Astrocyte (in vitro differentiated cells and primary cell): ENCODE measurements at regions not wholly inside any gene's neighbourhood (a gene's known extent, or its start where the extent isn't known, plus 50 kb on each side); places are given as distances from the start of the nearest gene placed in this dataset.

ENCODE experiments used
- DNase-seq: peaks from one replicate; pipeline ENCODE4 v3.0.0-alpha.2; 2010; ENCODE audit warnings: low read depth
- FAIRE-seq: peaks from 2 replicates; lab custom pipeline; 2011; peaks lifted over from hg19 to GRCh38; lab: Jason Lieb, UNC
- H2AFZ ChIP-seq: 2 replicates; pipeline ENCODE4 v1.6.0; 2012; ENCODE audit warnings: low read depth, low read length, inconsistent platforms
- H3K27ac ChIP-seq: 2 replicates; pipeline ENCODE4 v1.5.1; 2011; ENCODE audit warnings: low read depth, low read length, inconsistent platforms
- H3K27me3 ChIP-seq: 2 replicates; pipeline ENCODE4 v1.6.0; 2011; ENCODE audit warnings: low read length, inconsistent platforms; ENCODE audit not compliant: insufficient read depth
- H3K36me3 ChIP-seq: 2 replicates; pipeline ENCODE4 v1.5.1; 2011; ENCODE audit warnings: low read length, inconsistent platforms; ENCODE audit not compliant: insufficient read depth
- H3K4me1 ChIP-seq: 2 replicates; pipeline ENCODE4 v1.5.1; 2011; ENCODE audit warnings: low read length, inconsistent platforms; ENCODE audit not compliant: insufficient read depth
- H3K4me2 ChIP-seq: 2 replicates; pipeline ENCODE4 v1.6.0; 2012; ENCODE audit warnings: low read length, inconsistent platforms
- H3K4me3 ChIP-seq: 2 replicates; pipeline ENCODE4 v1.5.1; 2011; ENCODE audit warnings: low read depth, mild to moderate bottlenecking, low read length, inconsistent platforms; ENCODE audit not compliant: insufficient read depth
- H3K79me2 ChIP-seq: 2 replicates; pipeline ENCODE4 v1.6.0; 2012; ENCODE audit warnings: mild to moderate bottlenecking, low read length, inconsistent platforms; ENCODE audit not compliant: insufficient read depth
- H3K9ac ChIP-seq: 2 replicates; pipeline ENCODE4 v1.6.0; 2012; ENCODE audit warnings: mild to moderate bottlenecking, low read length, inconsistent platforms
- H3K9me3 ChIP-seq: 2 replicates; pipeline ENCODE4 v1.5.1; 2012; ENCODE audit warnings: low read depth, mild to moderate bottlenecking, low read length, inconsistent platforms; ENCODE audit not compliant: insufficient read depth
- H4K20me1 ChIP-seq: 2 replicates; pipeline ENCODE4 v1.6.0; 2012; ENCODE audit warnings: low read length, inconsistent platforms; ENCODE audit not compliant: insufficient read depth
- H3K27ac Mint-ChIP-seq: one replicate; pipeline ENCODE4 v1.8.0; 2021; ENCODE audit warnings: mild to moderate bottlenecking, mixed read lengths; ENCODE audit not compliant: unreplicated experiment
- H3K27me3 Mint-ChIP-seq: one replicate; pipeline ENCODE4 v1.8.0; 2021; ENCODE audit warnings: low read depth, mixed read lengths; ENCODE audit not compliant: unreplicated experiment
- H3K36me3 Mint-ChIP-seq: one replicate; pipeline ENCODE4 v1.8.0; 2021; ENCODE audit warnings: low read depth, mixed read lengths; ENCODE audit not compliant: unreplicated experiment
- H3K4me1 Mint-ChIP-seq: one replicate; pipeline ENCODE4 v1.8.0; 2021; ENCODE audit warnings: low read depth, mixed read lengths; ENCODE audit not compliant: unreplicated experiment
- H3K4me3 Mint-ChIP-seq: one replicate; pipeline ENCODE4 v1.8.0; 2021; ENCODE audit warnings: mild to moderate bottlenecking, moderate library complexity, mixed read lengths; ENCODE audit not compliant: unreplicated experiment
- H3K9me3 Mint-ChIP-seq: one replicate; pipeline ENCODE4 v1.8.0; 2021; ENCODE audit warnings: mild to moderate bottlenecking, mixed read lengths; ENCODE audit not compliant: unreplicated experiment
- CTCF ChIP-seq: IDR thresholded peaks from 2 replicates; pipeline ENCODE4 v1.5.1; 2011; ENCODE audit warnings: low read depth, mild to moderate bottlenecking, inconsistent platforms, low read length, moderate library complexity; ENCODE audit not compliant: insufficient read depth
- EZH2 ChIP-seq: IDR thresholded peaks from 2 replicates; pipeline ENCODE4 v1.6.1; 2012; ENCODE audit warnings: mild to moderate bottlenecking, low read length, inconsistent platforms; ENCODE audit not compliant: insufficient read depth

- Mint-ChIP-seq H3K27ac (no peak overlapping the region), H3K4me3 (no peak overlapping the region), H3K27me3 (no peaks in the 10 kb centered on the region), H3K9me3 (no peaks in the 10 kb centered on the region), H3K36me3 (no peaks in the 10 kb centered on the region), H3K4me1 (no peaks in the 10 kb centered on the region)
- Histone ChIP-seq H3K27me3 (no peaks in the 10 kb centered on the region), H3K36me3 (no peaks in the 10 kb centered on the region), H3K4me1 (no peaks in the 10 kb centered on the region), H3K27ac (no peak overlapping the region), H3K9ac (no peak overlapping the region), H4K20me1 (no peaks in the 10 kb centered on the region), H2AFZ (no peak overlapping the region), H3K9me3 (no peaks in the 10 kb centered on the region), H3K4me2 (no peak overlapping the region), H3K4me3 (no peak overlapping the region), H3K79me2 (no peaks in the 10 kb centered on the region)
- TF ChIP-seq EZH2 (no peak), CTCF (no peak)
- FAIRE-seq, result no peak
- DNase-seq, result no peak
Observed at GRCh38 chr5:124072570-124072969, 560.6 kb downstream of the CSNK1G3 start.

GRCh38 chr5:124071039-124071438 lies 559.1 kb downstream of the CSNK1G3 start:
- H3K9ac ChIP-seq, result no peak overlapping the region
- H3K36me3 Mint-ChIP-seq, result no peaks in the 10 kb centered on the region
- no peak overlapping the region for H2AFZ ChIP-seq
- no peaks in the 10 kb centered on the region for H3K9me3 ChIP-seq
- H3K9me3 Mint-ChIP-seq, result no peaks in the 10 kb centered on the region
- no peaks in the 10 kb centered on the region for H3K4me1 ChIP-seq
- no peak overlapping the region for H3K4me2 ChIP-seq
- H4K20me1 ChIP-seq, result no peaks in the 10 kb centered on the region
- no peaks in the 10 kb centered on the region for H3K27me3 ChIP-seq
- no peak overlapping the region for H3K27ac ChIP-seq
- no peak overlapping the region for H3K27ac Mint-ChIP-seq
- H3K36me3 ChIP-seq, result no peaks in the 10 kb centered on the region
- no peaks in the 10 kb centered on the region for H3K4me1 Mint-ChIP-seq
- TF ChIP-seq EZH2 (no peak), CTCF (no peak)
- H3K4me3 Mint-ChIP-seq, result no peak overlapping the region
- H3K79me2 ChIP-seq, result no peaks in the 10 kb centered on the region
- DNase-seq, result no peak
- no peak for FAIRE-seq
- no peaks in the 10 kb centered on the region for H3K27me3 Mint-ChIP-seq
- no peak overlapping the region for H3K4me3 ChIP-seq

- TF ChIP-seq EZH2 (no peak), CTCF (no peak)
- H3K27ac ChIP-seq, result no peak overlapping the region
- no peaks in the 10 kb centered on the region for H3K27me3 Mint-ChIP-seq
- DNase-seq (no peak), FAIRE-seq (no peak)
- H3K9me3 Mint-ChIP-seq, result no peaks in the 10 kb centered on the region
- no peaks in the 10 kb centered on the region for H3K36me3 Mint-ChIP-seq
- peaks cover 3% of the 10 kb centered on the region for H3K4me1 Mint-ChIP-seq
- H3K27me3 ChIP-seq, result no peaks in the 10 kb centered on the region
- H3K4me2 ChIP-seq, result no peak overlapping the region
- H2AFZ ChIP-seq, result no peak overlapping the region
- no peaks in the 10 kb centered on the region for H3K36me3 ChIP-seq
- no peaks in the 10 kb centered on the region for H3K4me1 ChIP-seq
- no peaks in the 10 kb centered on the region for H4K20me1 ChIP-seq
- H3K79me2 ChIP-seq, result no peaks in the 10 kb centered on the region
- no peaks in the 10 kb centered on the region for H3K9me3 ChIP-seq
- no peak overlapping the region for H3K9ac ChIP-seq
- no peak overlapping the region for H3K4me3 ChIP-seq
- no peak overlapping the region for H3K27ac Mint-ChIP-seq
- H3K4me3 Mint-ChIP-seq, result no peak overlapping the region
Observed at GRCh38 chr5:124065508-124065907, 553.5 kb downstream of the CSNK1G3 start.
